Colonic mucosa (tissue), 4 donors: ENCODE measurements at regions not wholly inside any gene's neighbourhood (a gene's known extent, or its start where the extent isn't known, plus 50 kb on each side); places are given as distances from the start of the nearest gene placed in this dataset.

Experiments used
- DNase-seq: peaks from one replicate; pipeline ENCODE4 v3.0.0-alpha.2; 2020
- H3K27ac ChIP-seq: fragments of 200-600 bp; one replicate; pipeline ENCODE4 v1.8.0; 2021
- H3K27me3 ChIP-seq: fragments of 200-600 bp; one replicate; pipeline ENCODE4 v1.8.0; 2021
- H3K36me3 ChIP-seq: fragments of 200-600 bp; one replicate; pipeline ENCODE4 v1.8.0; 2021
- H3K4me1 ChIP-seq: fragments of 200-600 bp; one replicate; pipeline ENCODE4 v1.8.0; 2021; ENCODE audit warnings: mild to moderate bottlenecking
- H3K4me3 ChIP-seq: fragments of 200-600 bp; one replicate; pipeline ENCODE4 v1.8.0; 2021
- H3K9ac ChIP-seq, 2 donors: one replicate each; pipeline ENCODE4 v1.7.0; 2013; ENCODE audit warnings: control low read depth in 2 of 2, low read depth in 2 of 2, low read length in 2 of 2
- H3K9me3 ChIP-seq: fragments of 200-600 bp; one replicate; pipeline ENCODE4 v1.8.0; 2021
- CTCF ChIP-seq: fragments of 200-600 bp; IDR thresholded peaks from one replicate; pipeline ENCODE4 v1.8.0; 2022; ENCODE audit warnings: antibody characterized with exemption, mild to moderate bottlenecking
- intact Hi-C: fragments of 100-400 bp; cut with DNase I; formaldehyde crosslinking; loops from one replicate; pipeline ENCODE4 v1.14.1; 2022
- donor health status: healthy.
- donor health status: DM: no; HTN: no; CAD: no.
- donor health status: DM: no; HTN: no; CAD: no.

- intact Hi-C loops: no loop called here
- Histone ChIP-seq H3K9ac (no peak overlapping the region), H3K4me3 (no peak overlapping the region), H3K27ac (no peak overlapping the region), H3K27me3 (no peaks in the 10 kb centered on the region), H3K4me1 (no peaks in the 10 kb centered on the region), H3K36me3 (no peaks in the 10 kb centered on the region), H3K9me3 (no peaks in the 10 kb centered on the region)
- no peak for TF ChIP-seq CTCF
- no peak for DNase-seq
Observed at GRCh38 chr5:92980491-92980890, 600.5 kb downstream of the NR2F1-AS1 start.

GRCh38 chr5:92979716-92980115 lies 601.3 kb downstream of the NR2F1-AS1 start:
- Histone ChIP-seq H3K9ac (no peak overlapping the region), H3K9me3 (no peaks in the 10 kb centered on the region), H3K27me3 (no peaks in the 10 kb centered on the region), H3K27ac (no peak overlapping the region), H3K4me1 (no peaks in the 10 kb centered on the region), H3K36me3 (no peaks in the 10 kb centered on the region), H3K4me3 (no peak overlapping the region)
- no peak for TF ChIP-seq CTCF
- intact Hi-C loops: no loop called here
- DNase-seq: no peak

- Histone ChIP-seq H3K9ac (no peak overlapping the region), H3K4me3 (no peak overlapping the region), H3K27ac (no peak overlapping the region), H3K4me1 (no peaks in the 10 kb centered on the region), H3K27me3 (no peaks in the 10 kb centered on the region), H3K9me3 (no peaks in the 10 kb centered on the region), H3K36me3 (no peaks in the 10 kb centered on the region)
- no peak for TF ChIP-seq CTCF
- intact Hi-C loops: no loop called here
- DNase-seq: no peak
Observed at GRCh38 chr5:92977846-92978540, 603.0 kb downstream of the NR2F1-AS1 start.

GRCh38 chr5:92976156-92976555 lies 604.9 kb downstream of the NR2F1-AS1 start:
- Histone ChIP-seq H3K4me3 (no peak overlapping the region), H3K27ac (no peak overlapping the region), H3K4me1 (no peaks in the 10 kb centered on the region), H3K9me3 (no peaks in the 10 kb centered on the region), H3K36me3 (no peaks in the 10 kb centered on the region), H3K9ac (no peak overlapping the region), H3K27me3 (no peaks in the 10 kb centered on the region)
- intact Hi-C loops: no loop called here
- no peak for TF ChIP-seq CTCF
- no peak for DNase-seq

GRCh38 chr5:92969781-92970237 lies 611.2 kb downstream of the NR2F1-AS1 start:
- no peak for DNase-seq
- Histone ChIP-seq H3K4me3 (no peak overlapping the region), H3K9ac (no peak overlapping the region), H3K36me3 (no peaks in the 10 kb centered on the region), H3K9me3 (no peaks in the 10 kb centered on the region), H3K27ac (no peak overlapping the region), H3K27me3 (no peaks in the 10 kb centered on the region), H3K4me1 (no peaks in the 10 kb centered on the region)
- no peak for TF ChIP-seq CTCF
- intact Hi-C loops: no loop called here
